AG04450 (cell line): ENCODE measurements at regions not wholly inside any gene's neighbourhood (a gene's known extent, or its start where the extent isn't known, plus 50 kb on each side); places are given as distances from the start of the nearest gene placed in this dataset.

ENCODE experiments used
- CTCF ChIA-PET: fragments of 300-600, 350-600 bp; formaldehyde crosslinking; extraction: SDS; loops from one replicate; lab custom pipeline; 2022; ENCODE audit warnings: antibody characterized with exemption, inconsistent platforms; lab: Charles Lee
- POLR2A ChIA-PET: fragments of 350-600 bp; formaldehyde crosslinking; extraction: SDS; loops from one replicate; lab custom pipeline; 2021; ENCODE audit warnings: antibody characterized with exemption, inconsistent platforms; lab: Yijun Ruan, JAX
- DNase-seq: peaks from one replicate; pipeline ENCODE4 v3.0.0-alpha.2; 2011; ENCODE audit warnings: low read depth, low spot score
- H3K27ac ChIP-seq: one replicate; pipeline ENCODE4 v1.5.1; 2012; ENCODE audit warnings: low read depth, low read length, control low read depth
- H3K27me3 ChIP-seq: one replicate; pipeline ENCODE4 v1.6.0; 2012; ENCODE audit warnings: low read length; ENCODE audit not compliant: control insufficient read depth, insufficient read depth
- H3K4me3 ChIP-seq: 2 replicates; pipeline ENCODE4 v1.5.1; 2011; ENCODE audit warnings: mild to moderate bottlenecking, low read depth, low read length, control low read depth
- H3K9me3 ChIP-seq: 2 replicates; pipeline ENCODE4 v1.5.1; 2012; ENCODE audit warnings: low read length; ENCODE audit not compliant: control insufficient read depth, insufficient read depth
- TF ChIP-seq, protein P1 (sequence below): IDR thresholded peaks from 2 replicates; pipeline ENCODE4 v1.5.1; 2011; ENCODE audit warnings: low read depth, low read length, control low read depth, inconsistent platforms

DNA sequence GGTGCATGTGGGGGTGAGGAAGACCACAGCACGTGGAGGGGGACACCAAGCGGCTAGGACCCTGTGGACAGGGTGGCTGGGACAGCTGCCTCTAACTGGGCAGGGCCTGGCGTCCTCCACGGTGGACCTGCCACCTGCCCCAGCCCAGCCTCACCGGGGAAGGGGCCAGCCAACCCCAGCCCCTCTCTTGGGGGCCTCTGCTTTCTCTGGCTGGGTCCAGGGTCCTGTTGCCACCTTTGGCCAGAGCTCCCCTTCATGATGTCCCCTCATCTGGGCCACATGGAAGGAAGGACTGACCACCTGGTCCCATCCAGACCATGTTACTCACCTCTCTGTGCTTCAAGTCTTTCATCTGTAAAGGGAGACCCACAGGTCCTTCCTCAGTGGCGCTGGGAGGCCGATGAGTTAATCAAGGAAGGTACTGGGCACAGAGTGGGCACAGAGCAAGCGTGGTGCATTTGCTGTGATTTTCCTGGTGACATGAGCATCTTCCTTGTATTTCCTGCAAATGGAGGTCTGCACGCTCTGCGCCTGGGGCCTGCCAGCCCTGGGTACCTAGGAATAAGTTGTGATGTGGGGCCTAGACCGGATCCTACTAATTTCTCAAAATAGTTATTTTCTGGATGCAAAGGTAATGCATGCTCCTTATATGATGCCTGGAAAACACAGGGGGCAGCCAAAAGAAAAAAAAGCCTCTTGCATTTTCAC is 538.4 kb downstream of the TBC1D22A start:
- POLR2A ChIA-PET, result no interaction called here
- H3K27ac ChIP-seq, result no peak overlapping the region
- no peak for DNase-seq
- no peak overlapping the region for H3K4me3 ChIP-seq
- peaks cover 17% of the 10 kb centered on the region for H3K9me3 ChIP-seq
- CTCF ChIA-PET, result no interaction called here
- TF ChIP-seq, protein P1, sequence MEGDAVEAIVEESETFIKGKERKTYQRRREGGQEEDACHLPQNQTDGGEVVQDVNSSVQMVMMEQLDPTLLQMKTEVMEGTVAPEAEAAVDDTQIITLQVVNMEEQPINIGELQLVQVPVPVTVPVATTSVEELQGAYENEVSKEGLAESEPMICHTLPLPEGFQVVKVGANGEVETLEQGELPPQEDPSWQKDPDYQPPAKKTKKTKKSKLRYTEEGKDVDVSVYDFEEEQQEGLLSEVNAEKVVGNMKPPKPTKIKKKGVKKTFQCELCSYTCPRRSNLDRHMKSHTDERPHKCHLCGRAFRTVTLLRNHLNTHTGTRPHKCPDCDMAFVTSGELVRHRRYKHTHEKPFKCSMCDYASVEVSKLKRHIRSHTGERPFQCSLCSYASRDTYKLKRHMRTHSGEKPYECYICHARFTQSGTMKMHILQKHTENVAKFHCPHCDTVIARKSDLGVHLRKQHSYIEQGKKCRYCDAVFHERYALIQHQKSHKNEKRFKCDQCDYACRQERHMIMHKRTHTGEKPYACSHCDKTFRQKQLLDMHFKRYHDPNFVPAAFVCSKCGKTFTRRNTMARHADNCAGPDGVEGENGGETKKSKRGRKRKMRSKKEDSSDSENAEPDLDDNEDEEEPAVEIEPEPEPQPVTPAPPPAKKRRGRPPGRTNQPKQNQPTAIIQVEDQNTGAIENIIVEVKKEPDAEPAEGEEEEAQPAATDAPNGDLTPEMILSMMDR, result no peak
- no peaks in the 10 kb centered on the region for H3K27me3 ChIP-seq

DNA sequence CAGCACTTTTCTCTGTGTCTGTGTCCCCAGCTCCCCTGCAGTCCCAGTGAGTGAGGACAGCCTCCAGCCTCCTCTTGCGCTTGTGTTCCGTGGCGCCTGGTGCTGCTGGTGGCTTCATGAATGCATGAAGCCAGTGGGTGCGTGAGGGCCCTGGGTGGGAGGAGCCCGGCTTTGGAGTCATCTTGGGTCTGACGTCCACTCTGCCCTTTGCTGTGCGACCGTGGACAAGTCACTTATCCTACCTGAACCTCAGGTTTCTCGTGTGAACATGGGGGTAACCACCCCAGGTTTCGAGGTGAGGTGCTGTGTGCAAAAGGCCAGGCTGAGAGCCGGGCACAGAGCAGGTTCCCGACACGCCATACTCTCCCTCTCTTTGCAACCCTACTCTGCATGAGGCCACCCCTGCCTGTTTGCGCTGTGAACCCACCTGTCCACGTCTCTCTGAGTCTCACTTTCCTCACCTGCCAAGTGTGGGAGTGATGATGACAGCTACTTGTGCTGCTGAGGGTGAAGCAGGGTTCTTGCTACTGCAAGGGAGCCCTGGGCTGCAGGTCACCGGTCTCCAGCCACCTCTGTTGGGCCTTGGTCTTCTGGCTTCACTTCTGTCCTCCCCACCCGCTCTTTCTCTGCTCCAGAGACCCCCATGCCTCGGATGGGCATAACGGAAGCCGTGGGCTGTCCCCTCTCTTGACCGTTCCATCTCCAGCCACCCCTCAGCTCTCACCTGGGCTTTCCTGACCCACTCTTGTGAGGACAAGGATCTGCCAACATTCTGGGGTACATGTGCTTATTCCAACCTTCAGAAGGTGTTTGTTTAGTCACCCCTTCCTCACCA is 537.6 kb downstream of the TBC1D22A start:
- no peak for DNase-seq
- no peak overlapping the region for H3K27ac ChIP-seq
- ChIA-PET POLR2A (no interaction called here), CTCF (no interaction called here)
- TF ChIP-seq, protein P1, result no peak
- H3K4me3 ChIP-seq, result no peak overlapping the region
- peaks cover 17% of the 10 kb centered on the region for H3K9me3 ChIP-seq
- H3K27me3 ChIP-seq, result no peaks in the 10 kb centered on the region

DNA sequence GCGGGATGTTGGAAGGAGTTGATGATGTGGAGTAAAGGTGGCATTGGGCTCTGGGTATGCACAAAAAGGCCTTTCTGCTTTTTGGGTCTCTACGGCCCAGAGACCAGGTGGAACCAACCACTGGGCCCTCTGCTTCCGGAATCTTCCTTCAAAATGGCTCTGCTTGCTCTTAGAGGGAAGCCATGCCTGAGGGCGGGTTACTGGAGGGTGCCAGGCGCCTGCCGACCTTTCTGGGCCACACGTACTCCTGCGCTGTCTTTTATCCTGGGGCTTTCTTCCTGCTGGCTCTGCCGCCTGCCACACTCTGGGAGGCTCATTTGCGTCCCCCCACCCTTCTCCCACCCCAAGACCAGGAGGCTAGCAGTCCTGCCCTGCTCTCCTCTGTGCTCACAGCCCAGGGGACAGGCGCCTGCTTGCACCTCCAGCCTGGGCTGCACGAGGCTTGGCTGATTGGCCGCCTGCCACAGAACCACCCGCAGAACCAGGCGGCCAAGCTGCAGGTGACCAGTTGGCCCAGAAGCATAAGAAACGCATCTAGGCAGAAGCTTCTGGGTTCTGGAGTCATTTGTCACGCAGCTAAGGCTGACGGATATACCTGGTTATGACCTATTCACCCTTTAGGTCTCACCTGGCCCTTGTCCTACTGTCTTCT is 536.9 kb downstream of the TBC1D22A start:
- POLR2A ChIA-PET, result no interaction called here
- TF ChIP-seq, protein P1, result no peak

DNA sequence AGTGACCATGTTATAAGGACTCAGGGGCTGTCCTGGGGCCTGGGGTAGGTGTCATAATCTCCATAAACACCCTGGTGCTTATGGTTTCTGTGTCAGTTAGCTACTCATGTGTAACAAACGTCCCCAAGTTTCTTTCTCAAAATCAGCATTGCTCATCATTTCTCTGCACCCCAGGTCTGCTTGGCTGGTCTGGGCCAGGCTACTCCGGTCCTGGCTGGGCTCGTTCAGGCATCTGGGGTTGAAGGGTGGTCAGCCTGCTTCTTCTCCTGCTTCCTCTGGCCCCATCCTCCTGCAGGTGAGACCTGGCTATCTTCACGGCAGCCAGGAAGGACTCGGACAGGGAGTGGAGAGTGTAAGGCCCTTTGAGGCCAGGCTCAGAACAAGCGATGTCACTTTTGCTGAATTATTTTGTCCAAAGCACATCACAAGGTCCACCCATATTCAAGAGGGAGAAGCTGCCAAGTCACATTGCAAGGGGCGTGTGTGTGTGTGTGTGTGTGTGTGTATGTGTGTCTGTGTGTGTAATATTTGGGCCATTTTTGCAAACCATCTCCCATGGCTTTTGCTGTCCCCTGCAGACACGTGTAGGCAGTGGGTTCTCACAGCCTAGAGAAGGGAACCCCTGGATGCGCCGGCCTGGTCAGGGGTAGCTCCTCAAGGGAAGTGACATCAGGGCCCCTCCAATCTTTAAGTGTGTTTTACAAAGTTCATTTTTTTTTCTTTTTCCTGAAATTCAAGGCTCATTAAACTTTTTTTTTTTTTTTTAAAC is 535.8 kb downstream of the TBC1D22A start:
- TF ChIP-seq, protein P1, result no peak
- Histone ChIP-seq H3K9me3 (peaks cover 17% of the 10 kb centered on the region), H3K27ac (no peak overlapping the region), H3K4me3 (no peak overlapping the region), H3K27me3 (no peaks in the 10 kb centered on the region)
- ChIA-PET CTCF (no interaction called here), POLR2A (interaction anchor here (0.6 to 0.7 kb wide), 2 partner anchors 9 to 62 kb away, joined by 3 read pairs; no protein-coding TSS in a partner anchor)
- DNase-seq, result no peak

More for the DNA sequence above, 536.9 kb downstream of the TBC1D22A start:
- no peak for DNase-seq
- H3K27ac ChIP-seq, result no peak overlapping the region
- no peak overlapping the region for H3K4me3 ChIP-seq
- H3K27me3 ChIP-seq, result no peaks in the 10 kb centered on the region
- CTCF ChIA-PET, result no interaction called here
- H3K9me3 ChIP-seq, result peaks cover 17% of the 10 kb centered on the region
